ENCODE measurements at regions not wholly inside any gene's neighbourhood (a gene's known extent, or its start where the extent isn't known, plus 50 kb on each side); places are given as distances from the start of the nearest gene placed in this dataset.
"Not testable (repeated sequence)": the region's sequence is repeated elsewhere in the genome, so short reads cannot be mapped to it uniquely, and the experiment has no call there.

- not testable (repeated sequence) for TF ChIP-seq CTCF (conservative IDR thresholded peaks at IDR 0.05; ENCODE audit: low read depth in 2 of 2); EZH2 (IDR thresholded peaks at IDR 0.05; ENCODE audit: low read depth, unreplicated experiment); EZH2phosphoT487 (IDR thresholded peaks at IDR 0.05; ENCODE audit: unreplicated experiment); POLR2AphosphoS5 (IDR thresholded peaks at IDR 0.05; ENCODE audit: low read depth); REST (IDR thresholded peaks at IDR 0.05; ENCODE audit: unreplicated experiment); CREB1 (CRISPR knock-in tag; IDR thresholded peaks at IDR 0.05; ENCODE audit: low read depth); NANOG (IDR thresholded peaks at IDR 0.05; ENCODE audit: borderline replicate concordance); STAT1 (IDR thresholded peaks at IDR 0.05; ENCODE audit: unreplicated experiment); ZNF114 (CRISPR knock-in tag; IDR thresholded peaks at IDR 0.05); JUNB (IDR thresholded peaks at IDR 0.05; ENCODE audit: unreplicated experiment); ZNF331 (CRISPR knock-in tag; IDR thresholded peaks at IDR 0.05; ENCODE audit: low read depth)
- TF ChIP-seq, protein P1, sequence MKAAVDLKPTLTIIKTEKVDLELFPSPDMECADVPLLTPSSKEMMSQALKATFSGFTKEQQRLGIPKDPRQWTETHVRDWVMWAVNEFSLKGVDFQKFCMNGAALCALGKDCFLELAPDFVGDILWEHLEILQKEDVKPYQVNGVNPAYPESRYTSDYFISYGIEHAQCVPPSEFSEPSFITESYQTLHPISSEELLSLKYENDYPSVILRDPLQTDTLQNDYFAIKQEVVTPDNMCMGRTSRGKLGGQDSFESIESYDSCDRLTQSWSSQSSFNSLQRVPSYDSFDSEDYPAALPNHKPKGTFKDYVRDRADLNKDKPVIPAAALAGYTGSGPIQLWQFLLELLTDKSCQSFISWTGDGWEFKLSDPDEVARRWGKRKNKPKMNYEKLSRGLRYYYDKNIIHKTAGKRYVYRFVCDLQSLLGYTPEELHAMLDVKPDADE (IDR thresholded peaks at IDR 0.05): not testable (repeated sequence)
- TF ChIP-seq, protein P2, sequence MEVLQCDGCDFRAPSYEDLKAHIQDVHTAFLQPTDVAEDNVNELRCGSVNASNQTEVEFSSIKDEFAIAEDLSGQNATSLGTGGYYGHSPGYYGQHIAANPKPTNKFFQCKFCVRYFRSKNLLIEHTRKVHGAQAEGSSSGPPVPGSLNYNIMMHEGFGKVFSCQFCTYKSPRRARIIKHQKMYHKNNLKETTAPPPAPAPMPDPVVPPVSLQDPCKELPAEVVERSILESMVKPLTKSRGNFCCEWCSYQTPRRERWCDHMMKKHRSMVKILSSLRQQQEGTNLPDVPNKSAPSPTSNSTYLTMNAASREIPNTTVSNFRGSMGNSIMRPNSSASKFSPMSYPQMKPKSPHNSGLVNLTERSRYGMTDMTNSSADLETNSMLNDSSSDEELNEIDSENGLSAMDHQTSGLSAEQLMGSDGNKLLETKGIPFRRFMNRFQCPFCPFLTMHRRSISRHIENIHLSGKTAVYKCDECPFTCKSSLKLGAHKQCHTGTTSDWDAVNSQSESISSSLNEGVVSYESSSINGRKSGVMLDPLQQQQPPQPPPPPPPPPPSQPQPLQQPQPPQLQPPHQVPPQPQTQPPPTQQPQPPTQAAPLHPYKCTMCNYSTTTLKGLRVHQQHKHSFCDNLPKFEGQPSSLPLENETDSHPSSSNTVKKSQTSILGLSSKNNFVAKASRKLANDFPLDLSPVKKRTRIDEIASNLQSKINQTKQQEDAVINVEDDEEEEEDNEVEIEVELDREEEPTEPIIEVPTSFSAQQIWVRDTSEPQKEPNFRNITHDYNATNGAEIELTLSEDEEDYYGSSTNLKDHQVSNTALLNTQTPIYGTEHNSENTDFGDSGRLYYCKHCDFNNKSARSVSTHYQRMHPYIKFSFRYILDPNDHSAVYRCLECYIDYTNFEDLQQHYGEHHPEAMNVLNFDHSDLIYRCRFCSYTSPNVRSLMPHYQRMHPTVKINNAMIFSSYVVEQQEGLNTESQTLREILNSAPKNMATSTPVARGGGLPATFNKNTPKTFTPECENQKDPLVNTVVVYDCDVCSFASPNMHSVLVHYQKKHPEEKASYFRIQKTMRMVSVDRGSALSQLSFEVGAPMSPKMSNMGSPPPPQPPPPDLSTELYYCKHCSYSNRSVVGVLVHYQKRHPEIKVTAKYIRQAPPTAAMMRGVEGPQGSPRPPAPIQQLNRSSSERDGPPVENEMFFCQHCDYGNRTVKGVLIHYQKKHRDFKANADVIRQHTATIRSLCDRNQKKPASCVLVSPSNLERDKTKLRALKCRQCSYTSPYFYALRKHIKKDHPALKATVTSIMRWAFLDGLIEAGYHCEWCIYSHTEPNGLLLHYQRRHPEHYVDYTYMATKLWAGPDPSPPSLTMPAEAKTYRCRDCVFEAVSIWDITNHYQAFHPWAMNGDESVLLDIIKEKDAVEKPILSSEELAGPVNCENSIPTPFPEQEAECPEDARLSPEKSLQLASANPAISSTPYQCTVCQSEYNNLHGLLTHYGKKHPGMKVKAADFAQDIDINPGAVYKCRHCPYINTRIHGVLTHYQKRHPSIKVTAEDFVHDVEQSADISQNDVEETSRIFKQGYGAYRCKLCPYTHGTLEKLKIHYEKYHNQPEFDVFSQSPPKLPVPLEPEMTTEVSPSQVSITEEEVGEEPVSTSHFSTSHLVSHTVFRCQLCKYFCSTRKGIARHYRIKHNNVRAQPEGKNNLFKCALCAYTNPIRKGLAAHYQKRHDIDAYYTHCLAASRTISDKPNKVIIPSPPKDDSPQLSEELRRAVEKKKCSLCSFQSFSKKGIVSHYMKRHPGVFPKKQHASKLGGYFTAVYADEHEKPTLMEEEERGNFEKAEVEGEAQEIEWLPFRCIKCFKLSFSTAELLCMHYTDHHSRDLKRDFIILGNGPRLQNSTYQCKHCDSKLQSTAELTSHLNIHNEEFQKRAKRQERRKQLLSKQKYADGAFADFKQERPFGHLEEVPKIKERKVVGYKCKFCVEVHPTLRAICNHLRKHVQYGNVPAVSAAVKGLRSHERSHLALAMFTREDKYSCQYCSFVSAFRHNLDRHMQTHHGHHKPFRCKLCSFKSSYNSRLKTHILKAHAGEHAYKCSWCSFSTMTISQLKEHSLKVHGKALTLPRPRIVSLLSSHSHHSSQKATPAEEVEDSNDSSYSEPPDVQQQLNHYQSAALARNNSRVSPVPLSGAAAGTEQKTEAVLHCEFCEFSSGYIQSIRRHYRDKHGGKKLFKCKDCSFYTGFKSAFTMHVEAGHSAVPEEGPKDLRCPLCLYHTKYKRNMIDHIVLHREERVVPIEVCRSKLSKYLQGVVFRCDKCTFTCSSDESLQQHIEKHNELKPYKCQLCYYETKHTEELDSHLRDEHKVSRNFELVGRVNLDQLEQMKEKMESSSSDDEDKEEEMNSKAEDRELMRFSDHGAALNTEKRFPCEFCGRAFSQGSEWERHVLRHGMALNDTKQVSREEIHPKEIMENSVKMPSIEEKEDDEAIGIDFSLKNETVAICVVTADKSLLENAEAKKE (CRISPR knock-in tag; IDR thresholded peaks at IDR 0.05): not testable (repeated sequence)
These were observed 105.5 kb downstream of the BUD13 start for GRCh38 chr11:116667318-116667717.
